Central memory CD8-positive, alpha-beta T cell (primary cell): ENCODE measurements at regions not wholly inside any gene's neighbourhood (a gene's known extent, or its start where the extent isn't known, plus 50 kb on each side); places are given as distances from the start of the nearest gene placed in this dataset.

Experiments
- ATAC-seq: fragments of 150-1000 bp; cut with Tn5 transposase; replicated peaks from 2 replicates; pipeline ENCODE4 v1.10.0; 2022; ENCODE audit warnings: mild to moderate bottlenecking, moderate FRiP score, moderate number of reproducible peaks; ENCODE audit not compliant: poor library complexity, severe bottlenecking; ENCODE audit errors: extremely low read depth
- DNase-seq, 2 donors: peaks; one replicate each; pipeline ENCODE4 v3.0.0; 2021; ENCODE audit warnings: low spot score in 2 of 2
- H3K27ac Mint-ChIP-seq: one replicate; pipeline ENCODE4 v1.8.0; 2022; ENCODE audit warnings: low read depth, mild to moderate bottlenecking, moderate library complexity, mixed read lengths
- H3K27me3 Mint-ChIP-seq: one replicate; pipeline ENCODE4 v1.8.0; 2022; ENCODE audit warnings: mixed read lengths
- H3K36me3 Mint-ChIP-seq: one replicate; pipeline ENCODE4 v1.8.0; 2022; ENCODE audit warnings: mild to moderate bottlenecking, moderate library complexity, mixed read lengths; ENCODE audit not compliant: insufficient read depth
- H3K4me1 Mint-ChIP-seq: one replicate; pipeline ENCODE4 v1.8.0; 2022; ENCODE audit warnings: mixed read lengths
- H3K4me3 Mint-ChIP-seq: one replicate; pipeline ENCODE4 v1.8.0; 2022; ENCODE audit warnings: mild to moderate bottlenecking, moderate library complexity, mixed read lengths
- H3K9me3 Mint-ChIP-seq: one replicate; pipeline ENCODE4 v1.8.0; 2022; ENCODE audit warnings: mixed read lengths

DNA sequence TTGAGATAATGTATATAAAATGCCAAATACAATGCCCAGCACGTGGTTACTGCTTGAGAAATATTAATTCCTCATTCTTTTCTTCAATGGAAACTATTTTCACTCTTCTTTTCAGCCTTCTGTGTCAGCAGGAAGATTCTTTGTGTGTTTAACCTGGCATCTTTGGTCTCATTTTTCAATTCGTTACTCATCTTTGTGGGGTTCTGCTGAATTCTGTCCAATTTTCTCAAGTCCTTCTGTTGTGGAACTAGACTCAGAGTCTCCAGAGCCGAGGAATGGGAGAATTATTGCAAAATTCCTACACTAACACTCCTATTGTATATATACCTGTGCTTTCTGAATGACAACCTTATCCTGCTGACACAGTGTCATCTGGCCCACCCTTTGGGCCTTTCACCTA lies 96.8 kb upstream of the RGMA start:
- Mint-ChIP-seq H3K9me3 (no peaks in the 10 kb centered on the region), H3K4me3 (no peak overlapping the region), H3K36me3 (no peaks in the 10 kb centered on the region), H3K27me3 (peaks cover 8% of the 10 kb centered on the region), H3K27ac (no peak overlapping the region), H3K4me1 (no peaks in the 10 kb centered on the region)
- DNase-seq: no peak
- ATAC-seq: no peak

DNA sequence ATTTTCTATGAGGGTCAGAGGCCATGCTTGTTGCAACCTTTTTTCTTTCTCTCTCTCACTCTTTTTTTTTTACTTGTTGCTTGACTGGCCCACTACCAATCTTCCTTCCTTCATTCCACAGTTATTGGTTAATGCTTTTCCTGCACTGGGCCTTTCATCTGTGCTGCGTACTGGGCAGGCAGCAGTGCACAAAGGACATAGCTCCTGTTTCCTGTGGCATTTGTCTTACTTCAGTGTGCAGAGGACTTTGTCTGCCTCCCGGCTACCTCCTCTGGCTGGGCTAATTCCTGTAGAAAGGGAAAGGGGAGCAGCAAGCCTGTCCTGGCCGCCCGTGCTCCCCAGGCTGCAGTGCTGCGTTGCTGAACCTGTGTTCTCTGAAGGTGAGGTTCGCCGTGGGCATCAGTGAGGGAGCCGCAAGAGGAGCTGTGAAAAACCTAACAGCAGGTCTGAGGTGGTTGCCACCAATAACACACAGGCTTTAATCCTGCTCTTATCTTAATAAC lies 93.7 kb upstream of the RGMA start:
- ATAC-seq (no peak), DNase-seq (no peak)
- H3K4me3 Mint-ChIP-seq: no peak overlapping the region
- no peaks in the 10 kb centered on the region for H3K36me3 Mint-ChIP-seq
- H3K27me3 Mint-ChIP-seq: no peaks in the 10 kb centered on the region
- no peak overlapping the region for H3K27ac Mint-ChIP-seq
- H3K9me3 Mint-ChIP-seq: no peaks in the 10 kb centered on the region
- no peaks in the 10 kb centered on the region for H3K4me1 Mint-ChIP-seq

DNA sequence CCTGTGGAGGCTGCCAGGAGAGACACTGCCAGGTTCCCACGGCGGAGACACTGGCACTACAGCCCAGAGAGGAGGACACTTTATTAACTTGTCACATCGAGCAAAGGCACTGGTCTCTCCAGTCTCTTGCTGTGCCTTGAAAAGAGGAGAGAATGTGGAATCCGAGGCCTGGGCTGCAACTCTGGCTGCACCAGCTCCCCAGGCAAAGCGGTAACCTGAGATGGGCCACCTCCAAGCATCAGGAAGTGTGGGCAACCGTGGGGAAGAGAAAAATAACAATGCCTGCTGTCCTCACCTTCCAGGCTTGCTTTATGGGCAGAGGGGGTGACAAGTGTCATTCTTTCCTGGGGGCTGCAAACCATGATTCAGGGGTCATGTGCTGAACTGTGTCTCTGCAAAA lies 91.6 kb upstream of the RGMA start:
- Mint-ChIP-seq H3K4me3 (no peak overlapping the region), H3K9me3 (no peaks in the 10 kb centered on the region), H3K4me1 (no peaks in the 10 kb centered on the region), H3K27ac (no peak overlapping the region), H3K36me3 (peaks cover 2% of the 10 kb centered on the region), H3K27me3 (peaks cover 12% of the 10 kb centered on the region)
- no peak for DNase-seq
- ATAC-seq: no peak

DNA sequence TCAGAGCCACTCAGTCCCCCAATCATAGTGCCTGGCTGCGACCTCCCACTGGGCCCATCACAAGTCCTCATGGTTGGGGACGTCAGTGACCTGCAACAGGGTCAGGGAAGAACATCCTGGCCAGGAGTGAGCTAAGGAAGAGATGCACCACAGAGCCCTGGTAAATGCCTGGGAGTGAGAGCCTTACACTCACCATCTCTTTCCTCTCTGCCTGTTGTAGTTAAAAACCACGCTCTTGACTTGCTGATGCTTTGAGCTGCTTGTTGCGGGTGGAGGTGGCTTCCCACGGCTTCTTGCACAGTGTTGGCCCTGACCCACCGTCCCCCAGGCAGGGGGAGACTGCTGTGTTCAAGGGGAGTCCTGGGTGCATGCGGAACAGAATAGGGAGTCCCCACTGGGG lies 91.1 kb upstream of the RGMA start:
- Mint-ChIP-seq H3K4me1 (no peaks in the 10 kb centered on the region), H3K27me3 (peaks cover 17% of the 10 kb centered on the region), H3K4me3 (no peak overlapping the region), H3K36me3 (peaks cover 2% of the 10 kb centered on the region), H3K9me3 (no peaks in the 10 kb centered on the region), H3K27ac (no peak overlapping the region)
- DNase-seq: no peak
- no peak for ATAC-seq

DNA sequence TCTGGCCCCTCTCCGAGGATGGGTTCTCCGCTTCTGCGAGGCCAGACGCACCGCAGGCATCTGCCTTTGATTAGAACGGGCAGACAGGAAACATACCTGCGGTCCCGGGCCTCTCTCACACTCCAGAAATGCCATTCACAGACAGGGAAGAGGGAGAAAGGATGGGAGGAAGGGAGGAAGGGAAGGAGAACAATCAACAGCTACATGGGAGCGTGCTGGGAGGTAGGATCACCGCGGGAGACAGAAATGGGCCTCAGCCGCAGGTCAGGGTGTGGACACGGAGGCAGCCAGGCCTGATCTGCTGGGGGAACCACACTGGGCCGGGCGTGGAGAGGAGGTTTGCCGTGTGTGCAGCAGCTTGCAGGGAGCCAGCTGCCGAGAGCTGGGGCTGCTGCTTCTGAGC lies 90.7 kb upstream of the RGMA start:
- no peak for ATAC-seq
- H3K27me3 Mint-ChIP-seq: peaks cover 21% of the 10 kb centered on the region
- H3K27ac Mint-ChIP-seq: no peak overlapping the region

DNA sequence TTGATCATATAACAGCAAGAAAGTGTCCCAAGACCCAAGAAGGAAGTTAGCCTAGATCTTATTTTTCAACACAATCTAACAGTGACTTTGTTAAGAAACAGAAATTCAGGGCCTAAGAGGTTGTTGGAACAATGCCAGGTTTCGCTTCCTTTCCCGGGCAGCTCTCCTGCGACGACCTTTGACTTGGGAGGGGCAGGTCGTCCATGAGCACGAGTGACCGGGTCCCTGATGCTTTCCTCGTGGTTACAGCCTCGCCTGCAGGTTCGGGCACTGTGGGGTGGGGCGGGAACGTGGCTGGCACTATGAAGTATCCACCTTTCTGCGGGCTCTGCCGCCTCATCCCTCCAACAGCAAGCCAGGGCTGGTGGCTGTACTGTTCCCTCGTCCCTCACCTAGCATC lies 90.1 kb upstream of the RGMA start:
- Mint-ChIP-seq H3K9me3 (no peaks in the 10 kb centered on the region), H3K27me3 (peaks cover 23% of the 10 kb centered on the region), H3K36me3 (peaks cover 2% of the 10 kb centered on the region), H3K4me1 (no peaks in the 10 kb centered on the region), H3K27ac (no peak overlapping the region), H3K4me3 (no peak overlapping the region)
- ATAC-seq: no peak
- no peak for DNase-seq

More for the DNA sequence above, 90.7 kb upstream of the RGMA start:
- Mint-ChIP-seq H3K4me1 (no peaks in the 10 kb centered on the region), H3K9me3 (no peaks in the 10 kb centered on the region), H3K4me3 (no peak overlapping the region), H3K36me3 (peaks cover 2% of the 10 kb centered on the region)
- DNase-seq: no peak

DNA sequence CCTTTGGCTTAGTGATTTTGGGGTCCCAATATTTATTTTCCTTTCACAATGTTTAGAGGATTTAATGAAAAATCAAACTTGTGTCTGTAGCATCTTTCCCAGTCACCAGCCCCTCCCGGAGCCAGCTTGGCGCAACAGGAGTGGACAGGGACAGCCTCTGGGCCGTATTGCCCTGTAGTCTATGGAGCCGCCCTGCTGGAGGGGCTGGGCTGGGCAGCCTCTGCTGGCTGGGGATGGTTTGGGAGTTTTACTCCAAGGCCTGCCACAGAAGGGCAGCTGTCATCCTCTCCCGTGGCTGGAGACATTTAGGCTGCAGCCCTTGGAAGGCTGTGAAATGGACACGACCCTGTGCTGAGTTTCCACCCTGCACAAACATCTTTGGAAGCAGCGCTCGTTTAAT lies 89.4 kb upstream of the RGMA start:
- Mint-ChIP-seq H3K4me1 (no peaks in the 10 kb centered on the region), H3K4me3 (no peak overlapping the region), H3K9me3 (no peaks in the 10 kb centered on the region), H3K36me3 (peaks cover 2% of the 10 kb centered on the region), H3K27ac (no peak overlapping the region), H3K27me3 (peaks cover 23% of the 10 kb centered on the region)
- DNase-seq (no peak), ATAC-seq (no peak)

DNA sequence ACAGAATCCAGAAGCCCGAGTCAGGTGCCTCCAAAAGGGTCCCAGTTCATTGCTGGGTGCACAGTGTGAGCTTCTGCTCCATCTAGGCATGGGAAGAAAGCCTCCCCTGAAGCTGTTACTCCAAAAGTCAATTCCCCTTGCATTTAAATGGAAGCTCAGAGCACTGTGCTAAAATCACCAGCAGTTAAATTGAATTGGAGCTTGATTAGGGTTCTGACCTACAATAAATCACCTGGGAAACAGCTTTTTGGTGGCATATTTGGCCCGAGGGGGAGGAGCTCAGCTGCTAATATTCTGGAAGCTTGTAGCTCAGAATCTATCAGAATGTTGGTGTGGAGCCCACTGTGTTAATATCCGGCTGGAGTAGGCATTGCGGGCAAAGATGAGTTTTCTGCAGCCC lies 87.1 kb upstream of the RGMA start:
- Mint-ChIP-seq H3K9me3 (no peaks in the 10 kb centered on the region), H3K27me3 (peaks cover 30% of the 10 kb centered on the region), H3K4me3 (no peak overlapping the region), H3K27ac (no peak overlapping the region), H3K36me3 (peaks cover 2% of the 10 kb centered on the region), H3K4me1 (no peaks in the 10 kb centered on the region)
- DNase-seq (no peak), ATAC-seq (no peak)

DNA sequence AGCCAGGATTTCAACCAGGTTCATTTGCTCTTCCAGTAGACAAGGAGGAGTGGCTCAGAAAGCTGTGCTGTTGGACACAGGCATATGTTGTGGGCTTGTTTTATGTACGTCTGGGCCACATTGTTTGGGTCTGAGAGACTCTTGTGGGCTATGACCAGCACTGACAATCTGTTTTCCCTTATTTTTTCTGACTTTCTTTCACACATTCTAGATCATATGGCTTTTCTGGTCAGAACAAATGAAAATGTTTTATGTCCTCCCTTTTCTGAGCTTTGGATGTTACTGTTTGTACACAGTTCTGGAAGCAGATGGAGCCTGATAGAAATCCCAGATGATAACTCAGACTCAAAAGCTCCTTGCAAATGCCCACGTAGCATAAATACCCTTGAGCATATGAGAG lies 85.8 kb upstream of the RGMA start:
- Mint-ChIP-seq H3K9me3 (no peaks in the 10 kb centered on the region), H3K27ac (no peak overlapping the region), H3K36me3 (peaks cover 2% of the 10 kb centered on the region), H3K4me1 (no peaks in the 10 kb centered on the region), H3K27me3 (peaks cover 39% of the 10 kb centered on the region), H3K4me3 (no peak overlapping the region)
- ATAC-seq: no peak
- DNase-seq: no peak

DNA sequence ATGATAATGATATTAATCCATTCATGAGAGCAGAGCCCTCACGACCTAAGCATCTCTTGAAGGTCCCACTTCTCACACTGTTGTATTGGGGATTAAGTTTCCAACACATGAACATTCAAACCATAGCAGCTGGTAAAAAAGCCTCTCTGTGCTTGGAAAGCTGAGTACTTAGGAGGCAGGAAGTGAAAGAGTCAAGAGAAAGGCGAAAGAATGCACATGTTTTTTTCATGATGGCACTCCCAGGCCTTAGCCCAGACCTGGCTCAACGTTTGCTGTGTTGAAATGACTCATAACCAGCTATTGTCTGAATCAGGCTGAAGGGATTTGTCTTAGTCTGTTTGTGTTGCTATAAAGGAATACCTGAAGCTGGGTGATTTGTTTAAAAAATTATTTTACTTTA lies 84.4 kb upstream of the RGMA start:
- H3K9me3 Mint-ChIP-seq: no peaks in the 10 kb centered on the region
- DNase-seq (no peak), ATAC-seq (no peak)
- no peak overlapping the region for H3K4me3 Mint-ChIP-seq
- H3K27me3 Mint-ChIP-seq: peaks cover 46% of the 10 kb centered on the region
- peaks cover under 1% of the 10 kb centered on the region for H3K4me1 Mint-ChIP-seq
- no peak overlapping the region for H3K27ac Mint-ChIP-seq
- H3K36me3 Mint-ChIP-seq: peaks cover 2% of the 10 kb centered on the region

DNA sequence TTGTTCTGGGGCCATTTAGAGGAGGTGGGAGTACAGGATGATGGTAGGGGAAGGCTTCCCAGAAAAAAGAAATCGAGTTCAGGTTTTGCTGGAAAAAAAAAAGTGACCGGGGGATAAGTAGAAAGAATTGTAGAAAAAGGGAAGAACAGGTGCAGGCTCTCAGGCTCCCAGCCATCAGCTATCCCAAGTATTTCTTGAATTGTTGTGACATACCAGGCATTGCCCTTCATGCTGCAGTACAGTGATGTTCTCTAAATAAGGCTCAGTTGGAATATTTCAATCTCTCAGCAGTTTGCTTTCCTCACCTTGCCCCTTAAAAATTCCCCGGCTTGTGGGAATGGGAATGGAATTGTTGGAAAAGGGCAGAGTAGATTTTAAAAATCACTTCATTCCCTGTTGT lies 82.5 kb upstream of the RGMA start:
- no peak for DNase-seq
- no peaks in the 10 kb centered on the region for H3K9me3 Mint-ChIP-seq
- ATAC-seq: no peak
- H3K4me1 Mint-ChIP-seq: peaks cover 6% of the 10 kb centered on the region
- no peak overlapping the region for H3K27ac Mint-ChIP-seq
- no peak overlapping the region for H3K4me3 Mint-ChIP-seq
- peaks cover 50% of the 10 kb centered on the region for H3K27me3 Mint-ChIP-seq
- H3K36me3 Mint-ChIP-seq: peaks cover 1% of the 10 kb centered on the region

DNA sequence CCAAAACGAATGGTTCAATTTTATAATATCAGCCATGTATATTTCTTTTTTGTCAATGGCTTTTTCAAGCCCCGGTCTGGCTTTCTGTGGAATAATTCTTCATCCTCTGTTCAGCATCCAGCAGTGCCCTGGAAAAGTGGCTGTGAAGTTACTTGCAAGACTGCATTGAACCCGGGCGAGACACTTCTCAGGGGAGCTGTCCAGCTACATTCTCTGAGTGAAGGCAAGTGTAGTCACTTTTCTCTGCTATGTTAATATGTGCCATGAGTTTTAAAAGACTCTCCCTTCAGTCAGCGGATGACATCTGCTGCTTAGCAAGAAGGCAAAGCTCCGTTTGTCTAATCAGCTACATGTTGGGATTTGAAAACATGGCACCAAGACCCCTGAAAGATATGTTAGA lies 81.3 kb upstream of the RGMA start:
- Mint-ChIP-seq H3K27me3 (peaks cover 39% of the 10 kb centered on the region), H3K9me3 (no peaks in the 10 kb centered on the region), H3K4me3 (no peak overlapping the region), H3K27ac (no peak overlapping the region), H3K4me1 (peaks cover 6% of the 10 kb centered on the region), H3K36me3 (no peaks in the 10 kb centered on the region)
- no peak for DNase-seq
- ATAC-seq: no peak

DNA sequence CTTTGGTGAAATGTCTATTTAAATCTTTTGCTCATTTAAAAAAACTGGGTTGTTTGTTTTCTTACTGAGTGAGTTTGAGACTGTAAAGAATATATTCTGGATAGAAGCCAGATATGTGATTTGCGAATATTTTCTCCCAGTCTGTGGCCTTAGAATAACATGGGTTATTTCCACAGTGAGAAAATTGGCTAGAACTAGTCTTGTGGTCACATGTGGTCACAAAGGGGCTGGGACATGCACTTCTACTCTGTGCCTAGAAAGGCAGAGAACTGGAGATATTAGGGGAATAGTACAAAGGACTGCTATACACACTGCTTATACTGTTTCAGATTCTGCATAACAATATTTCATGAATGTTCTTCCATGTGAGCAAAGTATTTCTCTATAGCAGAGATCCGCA lies 79.9 kb upstream of the RGMA start:
- Mint-ChIP-seq H3K4me1 (peaks cover 13% of the 10 kb centered on the region), H3K9me3 (no peaks in the 10 kb centered on the region), H3K27ac (no peak overlapping the region), H3K36me3 (no peaks in the 10 kb centered on the region), H3K27me3 (peaks cover 31% of the 10 kb centered on the region), H3K4me3 (no peak overlapping the region)
- DNase-seq (no peak), ATAC-seq (no peak)

DNA sequence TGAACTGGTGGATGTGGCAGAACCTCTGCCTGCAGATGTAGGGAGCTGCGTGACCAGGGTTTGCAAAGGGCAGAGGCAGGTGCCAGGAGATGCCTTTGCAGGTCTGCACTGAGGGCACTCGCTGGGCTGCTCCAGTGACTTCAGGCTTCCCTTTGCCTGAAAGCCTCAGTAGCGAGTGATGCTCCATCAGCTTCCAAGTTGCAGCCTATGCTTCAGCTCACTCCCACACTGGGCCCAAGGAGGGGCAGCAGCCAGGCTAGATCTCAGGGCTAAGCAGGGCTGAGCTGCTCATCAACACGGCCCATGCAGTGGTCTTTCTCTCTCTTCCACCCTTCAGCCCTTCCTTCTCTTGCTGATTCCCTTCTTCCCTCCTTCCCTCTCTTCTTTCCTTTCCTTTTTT lies 78.3 kb upstream of the RGMA start:
- DNase-seq: no peak
- H3K4me3 Mint-ChIP-seq: no peak overlapping the region
- H3K4me1 Mint-ChIP-seq: peaks cover 13% of the 10 kb centered on the region
- H3K27ac Mint-ChIP-seq: no peak overlapping the region
- no peak for ATAC-seq
- no peaks in the 10 kb centered on the region for H3K36me3 Mint-ChIP-seq
- H3K27me3 Mint-ChIP-seq: peaks cover 31% of the 10 kb centered on the region
- no peaks in the 10 kb centered on the region for H3K9me3 Mint-ChIP-seq
